Panc1 (cell line): ENCODE measurements at regions not wholly inside any gene's neighbourhood (a gene's known extent, or its start where the extent isn't known, plus 50 kb on each side); places are given as distances from the start of the nearest gene placed in this dataset.

ENCODE experiments used
- ATAC-seq: fragments of 200-7000 bp; cut with Tn5 transposase; 2 replicates; pipeline ENCODE4 v1.9.1; 2020; ENCODE audit warnings: mild to moderate bottlenecking, moderate library complexity
- BruUV-seq: library from RNA; stranded (reverse); fragments of 400-500 nt; replicated peaks from 2 replicates; lab custom pipeline; 2021; lab: Mats Ljungman, UMichigan
- CTCF ChIA-PET: fragments of 300-600 bp; sonication (Branson Sonifier 250); formaldehyde crosslinking; loops from one replicate; lab custom pipeline; 2022; ENCODE audit warnings: antibody characterized with exemption; lab: Charles Lee
- POLR2A ChIA-PET: fragments of 300-600 bp; sonication (Branson Sonifier 250); formaldehyde crosslinking; loops from one replicate; lab custom pipeline; 2022; ENCODE audit warnings: antibody characterized with exemption; lab: Charles Lee
- DNase-seq: peaks from one replicate; pipeline ENCODE4 v3.0.0-alpha.2; 2010; ENCODE audit warnings: low read depth, low spot score
- H3K27ac ChIP-seq: 2 replicates; pipeline ENCODE4 v1.5.1; 2011; ENCODE audit warnings: mild to moderate bottlenecking, low read length, inconsistent platforms
- H3K27me3 ChIP-seq: fragments of 200-500 bp; sonication (Bioruptor generic); 2 replicates; pipeline ENCODE4 v1.6.0; 2014; ENCODE audit warnings: low read length, inconsistent platforms; ENCODE audit not compliant: control insufficient read depth, insufficient read depth
- H3K36me3 ChIP-seq: fragments of 200-500 bp; sonication (Bioruptor generic); 2 replicates; pipeline ENCODE4 v1.5.1; 2014; ENCODE audit warnings: inconsistent platforms, mild to moderate bottlenecking, low read length, moderate library complexity; ENCODE audit not compliant: control insufficient read depth, insufficient read depth
- H3K4me1 ChIP-seq: 2 replicates; pipeline ENCODE4 v1.5.1; 2011; ENCODE audit warnings: inconsistent platforms, mild to moderate bottlenecking, low read length, moderate library complexity; ENCODE audit not compliant: control insufficient read depth, insufficient read depth
- H3K4me3 ChIP-seq, 2 experiments: 2 replicates each; pipeline ENCODE4 v1.5.1; 2011 to 2012; ENCODE audit warnings: low read depth in 2 of 2, low read length in 2 of 2, mild to moderate bottlenecking in 2 of 2, inconsistent platforms in 1 of 2, moderate library complexity in 1 of 2
- H3K9me3 ChIP-seq: fragments of 200-500 bp; sonication (Bioruptor generic); 2 replicates; pipeline ENCODE4 v1.5.1; 2014; ENCODE audit warnings: low read depth, mild to moderate bottlenecking, inconsistent platforms, low read length, moderate library complexity; ENCODE audit not compliant: control insufficient read depth, insufficient read depth
- POLR2AphosphoS5 ChIP-seq: IDR thresholded peaks from 2 replicates; pipeline ENCODE4 v1.6.1; 2012; ENCODE audit warnings: mild to moderate bottlenecking, low read depth, low read length, moderate library complexity
- REST ChIP-seq, 2 experiments: IDR thresholded peaks; 2 replicates each; pipeline ENCODE4 v1.6.1; 2011 to 2012; ENCODE audit warnings: low read depth in 2 of 2, control low read depth in 1 of 2, low read length in 1 of 2, mild to moderate bottlenecking in 1 of 2, moderate library complexity in 1 of 2; ENCODE audit not compliant: insufficient read depth in 1 of 2
- SIN3A ChIP-seq: IDR thresholded peaks from 2 replicates; pipeline ENCODE4 v1.6.1; 2012; ENCODE audit warnings: low read depth, mild to moderate bottlenecking, low read length, moderate library complexity, borderline replicate concordance; ENCODE audit not compliant: insufficient read depth
- TCF7L2 ChIP-seq: IDR thresholded peaks from 2 replicates; pipeline ENCODE4 v1.6.1; 2011; ENCODE audit warnings: mild to moderate bottlenecking, low read depth, low read length, inconsistent platforms
- in situ Hi-C: cut with HindIII; loops from 2 replicates; pipeline ENCODE4 v1.10.0; 2016; ENCODE audit warnings: low sequenced_read_pairs, low pct_unique_long_range_greater_than_20kb
- intact Hi-C: fragments of 100-400 bp; cut with micrococcal nuclease; formaldehyde crosslinking; loops from one replicate; pipeline ENCODE4 v1.10.0; 2022; ENCODE audit not compliant: unreplicated experiment
- TF ChIP-seq, protein P1 (sequence below): fragments of 450-650 bp; IDR thresholded peaks from 2 replicates; pipeline ENCODE4 v1.5.1; 2017; ENCODE audit warnings: mild to moderate bottlenecking

DNA sequence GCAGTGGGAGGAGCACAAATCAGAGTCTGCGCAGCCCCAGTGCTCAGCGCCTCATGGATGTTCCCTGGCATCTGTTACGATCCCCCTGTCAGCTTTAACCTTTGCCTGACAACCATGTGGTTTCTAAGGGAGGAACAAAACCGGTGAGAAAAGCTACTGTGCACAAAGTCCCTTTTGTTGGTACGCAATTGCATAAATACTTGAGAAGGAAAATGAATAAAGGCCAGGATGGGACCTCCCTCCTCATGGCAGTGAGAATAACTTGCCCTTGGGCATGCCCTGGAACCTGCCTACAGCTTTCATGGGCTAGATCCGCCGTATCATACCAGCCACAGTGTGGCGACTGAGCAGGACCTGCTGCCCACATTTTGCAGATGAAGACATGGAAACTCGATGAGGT is 81.0 kb downstream of the RIN2 start:
- POLR2A ChIA-PET: no interaction called here

DNA sequence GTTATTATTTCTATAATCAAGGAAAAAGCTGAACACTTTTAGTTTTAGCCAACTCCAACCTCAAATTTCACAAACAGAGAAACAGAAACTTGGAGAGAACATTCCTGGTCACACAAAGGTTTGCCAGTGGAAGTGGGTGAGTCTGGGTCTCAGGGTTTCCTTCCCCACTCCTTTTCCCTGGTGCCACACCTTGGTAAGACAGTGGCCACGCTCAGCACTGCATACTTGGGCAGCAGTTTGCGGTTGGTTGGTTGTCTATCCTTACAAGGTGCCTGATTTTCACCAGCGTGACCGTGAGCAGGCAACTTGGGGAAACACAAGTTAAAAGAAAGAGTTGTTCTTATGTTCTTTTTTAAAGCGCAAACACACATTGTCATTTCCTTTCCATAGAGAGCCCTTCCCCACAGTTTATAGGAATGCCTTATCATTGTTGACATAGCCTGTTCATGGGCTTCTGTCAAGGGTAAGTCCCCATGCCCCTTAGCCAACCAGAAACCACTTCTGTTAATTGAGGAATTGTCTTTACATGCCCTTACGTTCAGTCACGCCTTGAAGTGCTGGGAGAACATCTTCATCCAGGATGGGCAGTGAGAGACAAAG is 82.2 kb downstream of the RIN2 start:
- Histone ChIP-seq H3K27ac (no peak overlapping the region), H3K27me3 (no peaks in the 10 kb centered on the region), H3K9me3 (peaks cover 6% of the 10 kb centered on the region; the same call in 1 of the 2 replicates), H3K4me1 (peaks cover 6% of the 10 kb centered on the region), H3K4me3 (no peak overlapping the region), H3K36me3 (no peaks in the 10 kb centered on the region)
- DNase-seq (no peak), ATAC-seq (no peak)
- CTCF ChIA-PET: no interaction called here
- in situ Hi-C loops: no loop called here
- POLR2A ChIA-PET: no interaction called here
- TF ChIP-seq TCF7L2 (no peak), POLR2AphosphoS5 (no peak)
- no TSS peak for BruUV-seq
- intact Hi-C loops: no loop called here

More for the DNA sequence above, 81.0 kb downstream of the RIN2 start:
- DNase-seq: no peak
- CTCF ChIA-PET: no interaction called here
- intact Hi-C loops: no loop called here
- no peaks in the 10 kb centered on the region for H3K36me3 ChIP-seq
- peaks cover 9% of the 10 kb centered on the region for H3K4me1 ChIP-seq
- no peak overlapping the region for H3K4me3 ChIP-seq
- BruUV-seq: no TSS peak
- no peak overlapping the region for H3K27ac ChIP-seq
- ATAC-seq: no peak
- in situ Hi-C loops: no loop called here
- no peaks in the 10 kb centered on the region for H3K27me3 ChIP-seq
- H3K9me3 ChIP-seq: peaks cover 6% of the 10 kb centered on the region; the same call in 1 of the 2 replicates
- no peak for TF ChIP-seq REST (IDR thresholded peaks at IDR 0.05; ENCODE audit: insufficient read depth in 1 of 2, low read depth in 2 of 2, low read length in 1 of 2)
- no peak for TF ChIP-seq SIN3A
- TF ChIP-seq, protein P1, sequence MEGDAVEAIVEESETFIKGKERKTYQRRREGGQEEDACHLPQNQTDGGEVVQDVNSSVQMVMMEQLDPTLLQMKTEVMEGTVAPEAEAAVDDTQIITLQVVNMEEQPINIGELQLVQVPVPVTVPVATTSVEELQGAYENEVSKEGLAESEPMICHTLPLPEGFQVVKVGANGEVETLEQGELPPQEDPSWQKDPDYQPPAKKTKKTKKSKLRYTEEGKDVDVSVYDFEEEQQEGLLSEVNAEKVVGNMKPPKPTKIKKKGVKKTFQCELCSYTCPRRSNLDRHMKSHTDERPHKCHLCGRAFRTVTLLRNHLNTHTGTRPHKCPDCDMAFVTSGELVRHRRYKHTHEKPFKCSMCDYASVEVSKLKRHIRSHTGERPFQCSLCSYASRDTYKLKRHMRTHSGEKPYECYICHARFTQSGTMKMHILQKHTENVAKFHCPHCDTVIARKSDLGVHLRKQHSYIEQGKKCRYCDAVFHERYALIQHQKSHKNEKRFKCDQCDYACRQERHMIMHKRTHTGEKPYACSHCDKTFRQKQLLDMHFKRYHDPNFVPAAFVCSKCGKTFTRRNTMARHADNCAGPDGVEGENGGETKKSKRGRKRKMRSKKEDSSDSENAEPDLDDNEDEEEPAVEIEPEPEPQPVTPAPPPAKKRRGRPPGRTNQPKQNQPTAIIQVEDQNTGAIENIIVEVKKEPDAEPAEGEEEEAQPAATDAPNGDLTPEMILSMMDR: no peak
- TF ChIP-seq POLR2AphosphoS5: no peak
- no peak for TF ChIP-seq TCF7L2

DNA sequence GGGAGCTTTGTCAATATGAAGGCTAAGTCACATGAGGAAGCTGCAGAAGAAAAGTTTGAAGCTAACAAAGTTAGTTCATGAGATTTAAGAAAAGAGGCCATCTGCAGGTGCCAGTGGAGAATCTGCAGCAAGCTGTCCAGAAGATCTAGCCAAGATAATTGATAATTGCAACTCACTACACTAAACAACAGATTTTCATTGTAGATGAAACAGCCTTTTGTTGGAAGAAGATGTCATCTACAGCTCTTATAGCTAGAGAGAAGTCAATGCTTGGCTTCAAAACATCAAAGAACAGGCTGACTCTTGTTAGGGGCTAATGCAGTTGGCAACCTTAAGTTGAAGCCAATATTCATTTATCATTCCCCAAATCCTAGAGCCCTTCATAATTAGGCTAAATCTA is 83.7 kb downstream of the RIN2 start:
- intact Hi-C loops: no loop called here
- CTCF ChIA-PET: no interaction called here
- POLR2A ChIA-PET: interaction anchor here (0.6 kb wide), 1 partner anchor 750 kb away, joined by 3 read pairs; no protein-coding TSS in a partner anchor
- Histone ChIP-seq H3K4me3 (no peak overlapping the region), H3K4me1 (no peaks in the 10 kb centered on the region), H3K27ac (no peak overlapping the region), H3K9me3 (peaks cover 6% of the 10 kb centered on the region; the same call in 1 of the 2 replicates), H3K27me3 (no peaks in the 10 kb centered on the region), H3K36me3 (no peaks in the 10 kb centered on the region)
- in situ Hi-C loops: no loop called here
- DNase-seq (no peak), ATAC-seq (no peak)
- BruUV-seq: no TSS peak
- TF ChIP-seq, protein P1: no peak
- TF ChIP-seq REST (IDR thresholded peaks at IDR 0.05; ENCODE audit: insufficient read depth in 1 of 2, low read depth in 2 of 2, low read length in 1 of 2) (no peak), SIN3A (no peak), TCF7L2 (no peak), POLR2AphosphoS5 (no peak)
